SK-N-SH (cell line): ENCODE measurements at regions not wholly inside any gene's neighbourhood (a gene's known extent, or its start where the extent isn't known, plus 50 kb on each side); places are given as distances from the start of the nearest gene placed in this dataset.

ENCODE experiments used
- CTCF ChIA-PET: fragments of 300-600, 350-600 bp; formaldehyde crosslinking; extraction: SDS; loops from one replicate; lab custom pipeline; 2021; lab: Yijun Ruan, JAX
- POLR2A ChIA-PET: fragments of 350-600 bp; sonication (Branson Sonifier 250); formaldehyde crosslinking; extraction: SDS; loops from one replicate; lab custom pipeline; 2020; ENCODE audit warnings: antibody characterized with exemption, inconsistent platforms; lab: Yijun Ruan, JAX
- DNase-seq: peaks from one replicate; pipeline ENCODE4 v3.0.0; 2012
- H2AFZ ChIP-seq: fragments of 200-600 bp; sonication (generic); 2 replicates; pipeline ENCODE4 v1.8.1; 2016; ENCODE audit warnings: antibody characterized with exemption, mild to moderate bottlenecking, low read depth
- H3F3A ChIP-seq: fragments of 200-600 bp; sonication (generic); replicated peaks from 2 replicates; pipeline ENCODE3; 2016; ENCODE audit warnings: antibody characterized with exemption, mild to moderate bottlenecking; ENCODE audit not compliant: insufficient read depth
- H3K27ac ChIP-seq, 2 experiments: fragments of 200-500 bp in 1 of 2; fragments of 200-600 bp in 1 of 2; sonication (Bioruptor generic) in 1 of 2; sonication (generic), shearing (Covaris generic) in 1 of 2; 2 replicates each; pipeline versions ENCODE4 v1.5.1 to v1.6.1; 2014 to 2016; ENCODE audit warnings: low read depth in 2 of 2, inconsistent platforms in 1 of 2, low read length in 1 of 2, mild to moderate bottlenecking in 1 of 2, mixed read lengths in 1 of 2
- H3K27me3 ChIP-seq: fragments of 200-600 bp; sonication (generic), shearing (Covaris generic); 2 replicates; pipeline ENCODE4 v1.6.1; 2016; ENCODE audit warnings: mixed run types; ENCODE audit not compliant: insufficient read depth
- H3K36me3 ChIP-seq, 2 experiments: fragments of 200-500 bp in 1 of 2; fragments of 200-600 bp in 1 of 2; sonication (Bioruptor generic) in 1 of 2; sonication (generic) in 1 of 2; replicated peaks in 1 of 2; 2 replicates each; pipeline versions ENCODE3 to v1.5.1; 2014 to 2016; ENCODE audit warnings: low read length in 1 of 2, mild to moderate bottlenecking in 1 of 2; ENCODE audit not compliant: insufficient read depth in 2 of 2, control insufficient read depth in 1 of 2
- H3K4me1 ChIP-seq, 2 experiments: fragments of 200-500 bp in 1 of 2; fragments of 200-600 bp in 1 of 2; sonication (Bioruptor generic) in 1 of 2; sonication (generic), shearing (Covaris generic) in 1 of 2; 2 replicates each; pipeline versions ENCODE4 v1.5.1 to v1.6.1; 2014 to 2016; ENCODE audit warnings: low read depth in 1 of 2, low read length in 1 of 2, mixed run types in 1 of 2; ENCODE audit not compliant: insufficient read depth in 2 of 2, control insufficient read depth in 1 of 2
- H3K4me2 ChIP-seq: fragments of 200-600 bp; sonication (generic), shearing (Covaris generic); 2 replicates; pipeline ENCODE4 v1.6.1; 2017; ENCODE audit warnings: mixed run types
- H3K4me3 ChIP-seq, 2 experiments: fragments of 200-500 bp in 1 of 2; fragments of 200-600 bp in 1 of 2; sonication (Bioruptor generic) in 1 of 2; sonication (generic), shearing (Covaris generic) in 1 of 2; 2 replicates each; pipeline versions ENCODE4 v1.5.1 to v1.8.1; 2014 to 2016; ENCODE audit warnings: low read depth in 2 of 2, inconsistent platforms in 1 of 2, low read length in 1 of 2, mild to moderate bottlenecking in 1 of 2, mixed read lengths in 1 of 2, moderate library complexity in 1 of 2
- H3K79me2 ChIP-seq: fragments of 200-600 bp; sonication (generic); 2 replicates; pipeline ENCODE4 v1.8.1; 2017; ENCODE audit warnings: mild to moderate bottlenecking; ENCODE audit not compliant: insufficient read depth
- H3K9ac ChIP-seq: fragments of 200-600 bp; sonication (generic); 2 replicates; pipeline ENCODE4 v1.6.1; 2017; ENCODE audit warnings: mixed run types
- H3K9me2 ChIP-seq: fragments of 200-600 bp; sonication (generic); 2 replicates; pipeline ENCODE4 v1.6.1; 2017; ENCODE audit warnings: mixed run types
- H3K9me3 ChIP-seq: fragments of 200-600 bp; sonication (generic); 2 replicates; pipeline ENCODE4 v1.6.1; 2017; ENCODE audit warnings: mixed run types, mild to moderate bottlenecking, moderate library complexity
- H4K20me1 ChIP-seq: fragments of 200-600 bp; sonication (generic); 2 replicates; pipeline ENCODE4 v1.6.1; 2017; ENCODE audit warnings: mild to moderate bottlenecking, mixed run types; ENCODE audit not compliant: insufficient read depth
- EZH2phosphoT487 ChIP-seq: fragments of 200-600 bp; sonication (generic); IDR thresholded peaks from 2 replicates; pipeline ENCODE4 v1.6.1; 2017; ENCODE audit warnings: low read depth, mixed run types, mild to moderate bottlenecking, antibody characterized with exemption, moderate library complexity, borderline replicate concordance
- FOSL2 ChIP-seq: IDR thresholded peaks from 2 replicates; pipeline ENCODE4 v1.4.0; 2012; ENCODE audit warnings: low read depth, mild to moderate bottlenecking, moderate library complexity, borderline replicate concordance
- FOXM1 ChIP-seq: IDR thresholded peaks from 2 replicates; pipeline ENCODE4 v1.4.0; 2012; ENCODE audit warnings: low read depth, mild to moderate bottlenecking
- GABPA ChIP-seq: IDR thresholded peaks from 2 replicates; pipeline ENCODE4 v1.4.0; 2012; ENCODE audit warnings: low read depth, mild to moderate bottlenecking
- MEF2A ChIP-seq: IDR thresholded peaks from 2 replicates; pipeline ENCODE4 v1.4.0; 2012; ENCODE audit warnings: low read depth, borderline replicate concordance
- MXI1 ChIP-seq: IDR thresholded peaks from 2 replicates; pipeline ENCODE4 v1.6.1; 2012; ENCODE audit warnings: mild to moderate bottlenecking, low read depth, low read length, improper control_type of control experiment
- NFIC ChIP-seq: IDR thresholded peaks from 2 replicates; pipeline ENCODE4 v1.4.0; 2012; ENCODE audit warnings: borderline replicate concordance
- NRF1 ChIP-seq: IDR thresholded peaks from 2 replicates; pipeline ENCODE4 v1.6.1; 2012; ENCODE audit warnings: low read depth, mild to moderate bottlenecking, low read length
- POLR2AphosphoS5 ChIP-seq: IDR thresholded peaks from 2 replicates; pipeline ENCODE4 v1.6.1; 2012; ENCODE audit warnings: low read depth, low read length
- RCOR1 ChIP-seq: fragments of 150-350 bp; IDR thresholded peaks from 2 replicates; pipeline ENCODE4 v1.6.1; 2017; ENCODE audit warnings: antibody characterized with exemption, low read length
- RFX5 ChIP-seq: IDR thresholded peaks from 2 replicates; pipeline ENCODE4 v1.6.1; 2012; ENCODE audit warnings: mild to moderate bottlenecking, improper control_type of control experiment, low read length
- RXRA ChIP-seq: IDR thresholded peaks from 2 replicates; pipeline ENCODE4 v1.4.0; 2012; ENCODE audit warnings: low read depth, mild to moderate bottlenecking, borderline replicate concordance
- SIN3A ChIP-seq: IDR thresholded peaks from 2 replicates; pipeline ENCODE4 v1.6.1; 2012; ENCODE audit warnings: low read depth, mild to moderate bottlenecking, low read length, moderate library complexity, borderline replicate concordance
- SMC3 ChIP-seq: IDR thresholded peaks from 2 replicates; pipeline ENCODE4 v1.6.1; 2012; ENCODE audit warnings: low read depth, low read length, improper control_type of control experiment
- TAF1 ChIP-seq: IDR thresholded peaks from 2 replicates; pipeline ENCODE4 v1.6.1; 2012; ENCODE audit warnings: low read depth, mild to moderate bottlenecking, low read length, moderate library complexity, borderline replicate concordance
- TCF12 ChIP-seq: IDR thresholded peaks from 2 replicates; pipeline ENCODE4 v1.4.0; 2012
- YY1 ChIP-seq: IDR thresholded peaks from 2 replicates; pipeline ENCODE4 v1.4.0; 2012; ENCODE audit warnings: low read depth, mild to moderate bottlenecking
- WGBS: methylation state at CpG from one replicate; pipeline ENCODE4 v1.1.6; 2017; ENCODE audit warnings: low lambda C conversion rate; 5-methylcytosine and 5-hydroxymethylcytosine counted together
- TF ChIP-seq, protein P1 (sequence below): IDR thresholded peaks from 2 replicates; pipeline ENCODE4; 2012
- TF ChIP-seq, protein P2 (sequence below): IDR thresholded peaks from 2 replicates; pipeline ENCODE4 v1.6.1; 2012; ENCODE audit warnings: mild to moderate bottlenecking, low read depth, low read length, moderate library complexity
- TF ChIP-seq, protein P3 (sequence below): fragments of 200-600 bp; sonication (generic); IDR thresholded peaks from 2 replicates; pipeline ENCODE4 v1.6.1; 2017; ENCODE audit warnings: antibody characterized with exemption, mild to moderate bottlenecking, moderate library complexity

DNA sequence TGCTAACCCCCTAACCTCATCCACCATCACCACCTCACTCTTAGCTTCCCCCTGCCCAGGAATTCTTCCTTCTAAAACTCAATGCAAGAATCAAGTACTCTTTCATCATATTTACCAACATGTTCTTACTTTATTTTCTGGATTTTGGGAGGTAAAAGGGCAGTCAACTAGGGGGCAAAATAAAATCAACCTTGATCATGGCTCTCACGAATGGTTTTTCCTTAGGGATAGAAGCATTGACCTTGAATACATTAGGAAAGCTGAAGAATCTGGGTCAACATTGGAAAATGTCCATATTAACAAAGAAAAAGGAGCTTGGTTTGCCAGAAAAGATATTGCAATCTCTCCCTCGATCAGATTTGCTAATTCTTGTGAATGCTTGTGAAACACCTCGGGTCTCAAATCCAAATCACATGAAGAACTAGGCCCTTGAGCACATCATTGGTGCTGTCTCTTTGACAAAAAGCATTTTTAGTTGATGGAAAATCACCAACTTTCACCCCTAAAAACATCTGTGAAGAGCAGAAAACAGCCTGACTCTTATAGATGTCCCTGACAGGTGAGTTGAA lies 58.9 kb downstream of the ZC3H11B start (continued):
- TF ChIP-seq NFIC (no peak), MXI1 (no peak), SMC3 (no peak), POLR2AphosphoS5 (no peak), TCF12 (no peak)
- TF ChIP-seq, protein P1, sequence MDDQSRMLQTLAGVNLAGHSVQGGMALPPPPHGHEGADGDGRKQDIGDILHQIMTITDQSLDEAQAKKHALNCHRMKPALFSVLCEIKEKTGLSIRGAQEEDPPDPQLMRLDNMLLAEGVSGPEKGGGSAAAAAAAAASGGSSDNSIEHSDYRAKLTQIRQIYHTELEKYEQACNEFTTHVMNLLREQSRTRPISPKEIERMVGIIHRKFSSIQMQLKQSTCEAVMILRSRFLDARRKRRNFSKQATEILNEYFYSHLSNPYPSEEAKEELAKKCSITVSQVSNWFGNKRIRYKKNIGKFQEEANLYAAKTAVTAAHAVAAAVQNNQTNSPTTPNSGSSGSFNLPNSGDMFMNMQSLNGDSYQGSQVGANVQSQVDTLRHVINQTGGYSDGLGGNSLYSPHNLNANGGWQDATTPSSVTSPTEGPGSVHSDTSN = no peak
- TF ChIP-seq, all 33 proteins: peak for 0

DNA sequence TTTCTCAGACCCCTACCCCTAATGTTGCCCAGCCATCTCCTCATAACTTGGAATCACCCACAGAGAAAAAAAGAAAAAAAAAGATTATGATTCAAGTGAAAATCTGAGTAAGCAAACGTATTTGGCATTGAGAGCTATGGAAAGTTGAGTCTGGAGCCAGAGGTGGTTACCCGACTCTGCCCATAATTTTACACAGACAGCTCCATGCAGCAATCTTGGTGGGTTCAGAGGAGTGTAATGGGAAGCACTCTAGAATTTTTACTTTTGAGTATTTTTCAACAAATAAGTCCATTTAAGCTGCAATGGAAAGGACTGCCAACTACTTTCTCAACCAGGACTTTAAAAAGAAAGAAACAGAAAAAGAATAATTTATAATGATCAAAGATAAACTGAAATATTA lies 62.7 kb downstream of the ZC3H11B start:
- H3F3A ChIP-seq = no peaks in the 10 kb centered on the region
- POLR2A ChIA-PET = no interaction called here
- no peak overlapping the region for H3K9ac ChIP-seq
- H3K4me3 ChIP-seq = no peak overlapping the region
- no peaks in the 10 kb centered on the region for H3K79me2 ChIP-seq
- no peak overlapping the region for H3K4me2 ChIP-seq
- no peaks in the 10 kb centered on the region for H3K27me3 ChIP-seq
- no peaks in the 10 kb centered on the region for H3K9me3 ChIP-seq
- no peaks in the 10 kb centered on the region for H3K36me3 ChIP-seq
- H2AFZ ChIP-seq = no peak overlapping the region
- 59% methylated on average over 2 of the region's 2 CpGs for WGBS
- no peaks in the 10 kb centered on the region for H3K9me2 ChIP-seq
- H3K27ac ChIP-seq = no peak overlapping the region
- peaks cover 0 to 5% of the 10 kb centered on the region in 2 experiments; a peak in 2 of 4 replicates for H3K4me1 ChIP-seq
- no peak for TF ChIP-seq NFIC
- TF ChIP-seq RCOR1 = no peak
- TF ChIP-seq, protein P2, sequence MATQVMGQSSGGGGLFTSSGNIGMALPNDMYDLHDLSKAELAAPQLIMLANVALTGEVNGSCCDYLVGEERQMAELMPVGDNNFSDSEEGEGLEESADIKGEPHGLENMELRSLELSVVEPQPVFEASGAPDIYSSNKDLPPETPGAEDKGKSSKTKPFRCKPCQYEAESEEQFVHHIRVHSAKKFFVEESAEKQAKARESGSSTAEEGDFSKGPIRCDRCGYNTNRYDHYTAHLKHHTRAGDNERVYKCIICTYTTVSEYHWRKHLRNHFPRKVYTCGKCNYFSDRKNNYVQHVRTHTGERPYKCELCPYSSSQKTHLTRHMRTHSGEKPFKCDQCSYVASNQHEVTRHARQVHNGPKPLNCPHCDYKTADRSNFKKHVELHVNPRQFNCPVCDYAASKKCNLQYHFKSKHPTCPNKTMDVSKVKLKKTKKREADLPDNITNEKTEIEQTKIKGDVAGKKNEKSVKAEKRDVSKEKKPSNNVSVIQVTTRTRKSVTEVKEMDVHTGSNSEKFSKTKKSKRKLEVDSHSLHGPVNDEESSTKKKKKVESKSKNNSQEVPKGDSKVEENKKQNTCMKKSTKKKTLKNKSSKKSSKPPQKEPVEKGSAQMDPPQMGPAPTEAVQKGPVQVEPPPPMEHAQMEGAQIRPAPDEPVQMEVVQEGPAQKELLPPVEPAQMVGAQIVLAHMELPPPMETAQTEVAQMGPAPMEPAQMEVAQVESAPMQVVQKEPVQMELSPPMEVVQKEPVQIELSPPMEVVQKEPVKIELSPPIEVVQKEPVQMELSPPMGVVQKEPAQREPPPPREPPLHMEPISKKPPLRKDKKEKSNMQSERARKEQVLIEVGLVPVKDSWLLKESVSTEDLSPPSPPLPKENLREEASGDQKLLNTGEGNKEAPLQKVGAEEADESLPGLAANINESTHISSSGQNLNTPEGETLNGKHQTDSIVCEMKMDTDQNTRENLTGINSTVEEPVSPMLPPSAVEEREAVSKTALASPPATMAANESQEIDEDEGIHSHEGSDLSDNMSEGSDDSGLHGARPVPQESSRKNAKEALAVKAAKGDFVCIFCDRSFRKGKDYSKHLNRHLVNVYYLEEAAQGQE = no peak
- no peak for TF ChIP-seq GABPA
- no peaks in the 10 kb centered on the region for H4K20me1 ChIP-seq
- CTCF ChIA-PET = interaction anchor here (1.0 to 1.5 kb wide), 3 partner anchors 12 to 15 kb away, joined by 3 read pairs; no protein-coding TSS in a partner anchor
- no peak for DNase-seq

DNA sequence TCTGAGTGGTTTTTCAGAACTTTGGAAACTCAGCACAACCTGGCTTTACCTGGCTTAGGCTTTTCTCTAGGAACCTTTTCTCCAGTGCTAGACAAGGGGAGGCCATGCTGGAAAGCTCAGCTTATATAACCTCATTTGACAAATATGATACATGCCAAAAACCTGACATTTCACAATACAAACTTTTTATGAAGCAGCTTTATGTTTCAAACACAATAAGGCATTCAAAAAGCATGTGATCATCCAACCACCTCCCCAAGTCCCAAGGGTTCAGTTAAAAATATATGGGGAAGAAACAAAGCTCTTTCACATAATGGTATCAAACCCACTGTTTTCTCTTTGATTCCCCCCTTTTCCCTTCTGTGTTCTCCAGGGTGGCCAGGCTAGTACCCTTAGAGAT lies 63.7 kb downstream of the ZC3H11B start:
- CTCF ChIA-PET = interaction anchor here (1.5 to 1.6 kb wide), 2 partner anchors 11 to 18 kb away, joined by 3 to 8 read pairs; no protein-coding TSS in a partner anchor
- Histone ChIP-seq H3K4me2 (no peak overlapping the region), H3K27me3 (no peaks in the 10 kb centered on the region), H4K20me1 (no peaks in the 10 kb centered on the region), H3K9ac (no peak overlapping the region), H3K36me3 (no peaks in the 10 kb centered on the region), H3K9me2 (no peaks in the 10 kb centered on the region), H3K9me3 (no peaks in the 10 kb centered on the region), H3K27ac (no peak overlapping the region), H3K79me2 (no peaks in the 10 kb centered on the region), H2AFZ (no peak overlapping the region), H3K4me1 (peaks cover 0 to 4% of the 10 kb centered on the region in 2 experiments; a peak in 2 of 4 replicates), H3F3A (no peaks in the 10 kb centered on the region), H3K4me3 (no peak overlapping the region)
- POLR2A ChIA-PET = no interaction called here
- no peak for DNase-seq
- TF ChIP-seq FOSL2 (no peak), GABPA (no peak), MXI1 (no peak), FOXM1 (no peak), MEF2A (no peak), EZH2phosphoT487 (no peak), YY1 (no peak), SIN3A (no peak), NRF1 (no peak), RFX5 (no peak), TAF1 (no peak), RXRA (no peak)
- TF ChIP-seq, protein P3, sequence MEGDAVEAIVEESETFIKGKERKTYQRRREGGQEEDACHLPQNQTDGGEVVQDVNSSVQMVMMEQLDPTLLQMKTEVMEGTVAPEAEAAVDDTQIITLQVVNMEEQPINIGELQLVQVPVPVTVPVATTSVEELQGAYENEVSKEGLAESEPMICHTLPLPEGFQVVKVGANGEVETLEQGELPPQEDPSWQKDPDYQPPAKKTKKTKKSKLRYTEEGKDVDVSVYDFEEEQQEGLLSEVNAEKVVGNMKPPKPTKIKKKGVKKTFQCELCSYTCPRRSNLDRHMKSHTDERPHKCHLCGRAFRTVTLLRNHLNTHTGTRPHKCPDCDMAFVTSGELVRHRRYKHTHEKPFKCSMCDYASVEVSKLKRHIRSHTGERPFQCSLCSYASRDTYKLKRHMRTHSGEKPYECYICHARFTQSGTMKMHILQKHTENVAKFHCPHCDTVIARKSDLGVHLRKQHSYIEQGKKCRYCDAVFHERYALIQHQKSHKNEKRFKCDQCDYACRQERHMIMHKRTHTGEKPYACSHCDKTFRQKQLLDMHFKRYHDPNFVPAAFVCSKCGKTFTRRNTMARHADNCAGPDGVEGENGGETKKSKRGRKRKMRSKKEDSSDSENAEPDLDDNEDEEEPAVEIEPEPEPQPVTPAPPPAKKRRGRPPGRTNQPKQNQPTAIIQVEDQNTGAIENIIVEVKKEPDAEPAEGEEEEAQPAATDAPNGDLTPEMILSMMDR = no peak
